Endodermal cell (in vitro differentiated cells): ENCODE measurements at regions not wholly inside any gene's neighbourhood (a gene's known extent, or its start where the extent isn't known, plus 50 kb on each side); places are given as distances from the start of the nearest gene placed in this dataset.

Experiments
- DNase-seq: peaks from one replicate; pipeline ENCODE4 v3.0.0-alpha.2; 2017
- H3K27ac ChIP-seq: 2 replicates; pipeline ENCODE4 v1.5.1; 2013; ENCODE audit warnings: mild to moderate bottlenecking, low read depth, low read length, moderate library complexity
- H3K27me3 ChIP-seq: 2 replicates; pipeline ENCODE4 v1.6.1; 2013; ENCODE audit warnings: mild to moderate bottlenecking, low read length, moderate library complexity; ENCODE audit not compliant: insufficient read depth, control insufficient read depth, poor library complexity, severe bottlenecking
- H3K36me3 ChIP-seq: 2 replicates; pipeline ENCODE4 v1.7.0; 2013; ENCODE audit warnings: mild to moderate bottlenecking, low read length, moderate library complexity; ENCODE audit not compliant: control insufficient read depth, insufficient read depth
- H3K4me1 ChIP-seq: one replicate; pipeline ENCODE4 v1.7.0; 2013; ENCODE audit warnings: low read length; ENCODE audit not compliant: control insufficient read depth, insufficient read depth
- H3K4me3 ChIP-seq: 2 replicates; pipeline ENCODE4 v1.5.1; 2013; ENCODE audit warnings: mild to moderate bottlenecking, low read length, moderate library complexity
- H3K9ac ChIP-seq: 2 replicates; pipeline ENCODE4 v1.6.1; 2013; ENCODE audit warnings: mild to moderate bottlenecking, low read length, moderate library complexity; ENCODE audit not compliant: poor library complexity, severe bottlenecking; ENCODE audit errors: extremely low read depth
- H3K9me3 ChIP-seq: 2 replicates; pipeline ENCODE4 v1.6.1; 2013; ENCODE audit warnings: mild to moderate bottlenecking, low read length, moderate library complexity; ENCODE audit not compliant: control insufficient read depth
- H3K27ac Mint-ChIP-seq: 2 replicates; pipeline ENCODE4 v1.8.0; 2020; ENCODE audit warnings: mixed read lengths
- H3K27me3 Mint-ChIP-seq: 2 replicates; pipeline ENCODE4 v1.8.0; 2021; ENCODE audit warnings: mild to moderate bottlenecking, mixed read lengths; ENCODE audit not compliant: insufficient read depth
- H3K36me3 Mint-ChIP-seq: 2 replicates; pipeline ENCODE4 v1.8.0; 2020; ENCODE audit warnings: low read depth, mixed read lengths
- H3K4me1 Mint-ChIP-seq: 2 replicates; pipeline ENCODE4 v1.8.0; 2020; ENCODE audit warnings: mixed read lengths
- H3K4me3 Mint-ChIP-seq: 2 replicates; pipeline ENCODE4 v1.8.0; 2020; ENCODE audit warnings: mild to moderate bottlenecking, moderate library complexity, mixed read lengths
- H3K9me3 Mint-ChIP-seq: 2 replicates; pipeline ENCODE4 v1.8.0; 2020; ENCODE audit warnings: mild to moderate bottlenecking, mixed read lengths
- WGBS, 2 experiments: methylation state at CpG; one replicate each; pipeline versions ENCODE4 v1.1.5 to v1.1.7; 2013; ENCODE audit warnings: missing lambda C conversion rate in 2 of 2, mixed read lengths in 1 of 2; ENCODE audit not compliant: insufficient coverage in 1 of 2, insufficient read length in 1 of 2; 5-methylcytosine and 5-hydroxymethylcytosine counted together
- TF ChIP-seq, protein P1 (sequence below): fragments of 200-600 bp; sonication (generic); conservative IDR thresholded peaks from 2 replicates; pipeline ENCODE4 v1.5.0; 2021; ENCODE audit warnings: antibody characterized with exemption, mild to moderate bottlenecking

DNA sequence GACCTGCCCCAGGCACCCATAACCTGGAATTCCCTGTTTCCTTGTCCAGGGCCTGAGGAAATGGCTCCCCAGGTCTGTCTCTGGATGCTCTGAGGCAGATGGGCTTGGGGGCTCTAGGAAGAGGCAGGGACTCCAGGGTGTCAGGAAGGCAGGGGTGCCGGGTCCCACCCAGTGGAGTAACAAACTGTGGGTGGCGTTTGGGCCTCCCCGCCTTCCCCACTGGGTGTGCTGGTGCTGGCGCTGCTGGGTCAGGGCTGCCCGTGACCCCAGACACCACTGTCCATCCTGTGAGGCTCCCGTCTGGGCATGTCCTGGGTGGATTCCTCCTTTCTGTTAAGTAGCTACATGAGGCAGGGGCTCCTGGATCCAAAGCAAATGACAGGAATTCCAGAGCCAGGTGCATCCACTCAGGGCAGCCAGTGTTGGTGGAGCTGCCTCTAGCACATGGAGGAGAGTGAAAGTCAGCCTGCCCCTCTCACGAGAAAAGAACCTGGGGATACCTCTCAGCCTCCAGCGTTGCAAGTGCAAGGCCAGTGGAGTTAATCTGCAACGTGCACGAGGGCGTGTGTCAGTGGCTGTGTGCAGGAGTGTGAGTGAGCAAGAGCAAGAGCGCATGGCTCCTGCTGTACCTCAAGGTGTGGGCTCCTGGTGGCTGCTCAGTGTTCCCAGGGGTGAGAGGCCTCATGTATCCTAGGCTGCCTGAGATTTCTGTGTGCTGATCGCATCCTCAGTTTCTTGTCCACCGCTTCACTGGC, 403.1 kb downstream of the TMEM121 start:
- Mint-ChIP-seq H3K36me3 (peaks cover 3% of the 10 kb centered on the region), H3K9me3 (peaks cover 95% of the 10 kb centered on the region), H3K4me3 (no peak overlapping the region), H3K27me3 (no peaks in the 10 kb centered on the region), H3K4me1 (no peaks in the 10 kb centered on the region), H3K27ac (no peak overlapping the region)
- no peak overlapping the region for H3K27ac ChIP-seq
- H3K27me3 ChIP-seq: no peaks in the 10 kb centered on the region
- no peaks in the 10 kb centered on the region for H3K36me3 ChIP-seq
- H3K9me3 ChIP-seq: peaks cover 43% of the 10 kb centered on the region
- no peak overlapping the region for H3K4me3 ChIP-seq
- 85 to 87% methylated on average over 10 to 14 of the region's 14 CpGs for WGBS, 2 experiments
- no peak overlapping the region for H3K9ac ChIP-seq
- TF ChIP-seq, protein P1, sequence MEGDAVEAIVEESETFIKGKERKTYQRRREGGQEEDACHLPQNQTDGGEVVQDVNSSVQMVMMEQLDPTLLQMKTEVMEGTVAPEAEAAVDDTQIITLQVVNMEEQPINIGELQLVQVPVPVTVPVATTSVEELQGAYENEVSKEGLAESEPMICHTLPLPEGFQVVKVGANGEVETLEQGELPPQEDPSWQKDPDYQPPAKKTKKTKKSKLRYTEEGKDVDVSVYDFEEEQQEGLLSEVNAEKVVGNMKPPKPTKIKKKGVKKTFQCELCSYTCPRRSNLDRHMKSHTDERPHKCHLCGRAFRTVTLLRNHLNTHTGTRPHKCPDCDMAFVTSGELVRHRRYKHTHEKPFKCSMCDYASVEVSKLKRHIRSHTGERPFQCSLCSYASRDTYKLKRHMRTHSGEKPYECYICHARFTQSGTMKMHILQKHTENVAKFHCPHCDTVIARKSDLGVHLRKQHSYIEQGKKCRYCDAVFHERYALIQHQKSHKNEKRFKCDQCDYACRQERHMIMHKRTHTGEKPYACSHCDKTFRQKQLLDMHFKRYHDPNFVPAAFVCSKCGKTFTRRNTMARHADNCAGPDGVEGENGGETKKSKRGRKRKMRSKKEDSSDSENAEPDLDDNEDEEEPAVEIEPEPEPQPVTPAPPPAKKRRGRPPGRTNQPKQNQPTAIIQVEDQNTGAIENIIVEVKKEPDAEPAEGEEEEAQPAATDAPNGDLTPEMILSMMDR: no peak
- H3K4me1 ChIP-seq: no peaks in the 10 kb centered on the region
- DNase-seq: no peak

DNA sequence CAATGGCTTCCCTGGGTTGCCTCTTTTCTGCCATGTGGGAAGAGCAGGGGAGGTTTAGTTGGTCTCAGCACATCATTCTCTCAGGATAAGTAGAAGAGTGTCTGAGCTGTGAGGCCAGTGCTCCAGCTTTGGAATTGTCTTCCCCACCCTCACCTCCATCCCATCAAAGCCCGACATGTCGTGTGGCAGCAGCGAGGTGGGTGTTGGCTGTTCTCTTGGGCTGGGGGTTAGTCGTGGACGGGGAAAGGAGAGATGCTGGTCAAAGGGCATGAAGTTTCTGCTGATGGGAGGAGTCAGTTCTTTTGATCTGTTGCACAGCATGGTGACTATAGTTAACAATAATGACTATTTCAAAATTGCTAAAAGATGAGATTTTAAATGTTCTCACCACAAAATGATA, 404.2 kb downstream of the TMEM121 start:
- TF ChIP-seq, protein P1: no peak
- peaks cover 53% of the 10 kb centered on the region for H3K9me3 ChIP-seq
- Mint-ChIP-seq H3K4me1 (no peaks in the 10 kb centered on the region), H3K9me3 (peaks cover 94% of the 10 kb centered on the region), H3K27me3 (no peaks in the 10 kb centered on the region), H3K36me3 (peaks cover 3% of the 10 kb centered on the region), H3K27ac (no peak overlapping the region), H3K4me3 (no peak overlapping the region)
- H3K27me3 ChIP-seq: no peaks in the 10 kb centered on the region
- no peaks in the 10 kb centered on the region for H3K4me1 ChIP-seq
- H3K9ac ChIP-seq: no peak overlapping the region
- 73% methylated on average over 5 of the region's 5 CpGs; no CpG with 5 or more reads in 1 of the 2 experiments for WGBS, 2 experiments
- H3K36me3 ChIP-seq: no peaks in the 10 kb centered on the region
- DNase-seq: peak; percentile 6
- peak overlapping the region; percentile 49 for H3K4me3 ChIP-seq
- no peak overlapping the region for H3K27ac ChIP-seq

DNA sequence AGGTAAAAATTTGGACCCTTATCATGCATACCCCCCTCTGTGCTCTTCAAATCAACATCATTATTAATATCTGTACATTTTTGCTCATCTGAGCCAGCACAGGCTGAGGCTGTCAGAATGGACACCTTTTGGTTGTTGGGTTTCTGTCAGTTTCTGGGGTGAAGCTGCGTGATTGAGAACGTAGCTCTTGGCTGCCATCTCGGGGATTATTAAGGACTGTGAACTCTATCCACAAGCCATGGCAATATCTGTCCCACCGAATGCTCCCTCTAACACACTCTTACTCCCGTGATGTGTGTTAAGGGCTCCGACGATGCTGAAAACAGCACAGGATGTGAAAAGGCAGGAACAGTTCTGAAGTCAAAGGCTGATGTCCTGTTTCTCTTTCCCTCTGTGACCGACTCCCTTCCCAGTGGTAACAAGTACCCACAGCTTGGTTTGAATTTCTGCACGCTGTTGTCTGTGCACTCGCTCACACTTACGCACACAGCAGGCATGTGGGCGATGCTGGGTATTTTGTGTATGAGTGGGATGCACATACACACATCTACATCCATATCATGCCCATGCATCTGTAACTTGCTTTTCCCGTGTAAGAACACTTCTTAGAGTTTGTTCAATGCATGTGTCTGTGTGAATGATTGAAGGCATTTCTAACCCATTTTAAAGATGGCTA, 405.6 kb downstream of the TMEM121 start:
- 65 to 74% methylated on average over 6 to 10 of the region's 13 CpGs for WGBS, 2 experiments
- Histone ChIP-seq H3K36me3 (no peaks in the 10 kb centered on the region), H3K4me3 (no peak overlapping the region), H3K4me1 (no peaks in the 10 kb centered on the region), H3K9me3 (peaks cover 65% of the 10 kb centered on the region), H3K27ac (no peak overlapping the region), H3K9ac (no peak overlapping the region), H3K27me3 (no peaks in the 10 kb centered on the region)
- peaks cover 95% of the 10 kb centered on the region for H3K9me3 Mint-ChIP-seq
- TF ChIP-seq, protein P1: no peak
- H3K36me3 Mint-ChIP-seq: peaks cover 3% of the 10 kb centered on the region
- no peaks in the 10 kb centered on the region for H3K27me3 Mint-ChIP-seq
- no peaks in the 10 kb centered on the region for H3K4me1 Mint-ChIP-seq
- no peak overlapping the region for H3K4me3 Mint-ChIP-seq
- H3K27ac Mint-ChIP-seq: no peak overlapping the region
- DNase-seq: peak; percentile 7
